ENCODE measurements at regions not wholly inside any gene's neighbourhood (a gene's known extent, or its start where the extent isn't known, plus 50 kb on each side); places are given as distances from the start of the nearest gene placed in this dataset.

DNA sequence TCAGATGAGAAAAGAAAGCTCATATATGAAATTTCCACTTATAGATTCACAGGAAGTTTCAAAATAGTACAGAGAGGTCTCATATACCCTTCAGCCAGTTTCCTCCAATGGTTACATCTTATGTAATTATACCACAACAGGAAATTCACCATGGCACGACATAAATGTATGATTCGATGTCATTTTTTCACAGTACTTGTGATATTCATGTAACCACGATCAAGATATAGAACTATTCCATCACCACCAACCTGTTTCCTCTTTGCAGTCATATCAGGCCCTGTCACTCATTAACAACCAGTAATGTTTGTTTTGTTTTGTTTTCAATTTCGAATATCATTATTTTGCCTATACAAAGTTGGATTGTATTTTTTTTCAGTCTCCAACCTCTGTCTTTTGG is 314.3 kb upstream of the POU3F3 start:
- Histone ChIP-seq H4K20me1 (ENCODE audit: low read depth) (no peaks in the 10 kb centered on the region), H3K4me2 (no peak overlapping the region), H2AFZ (replicated peaks) (no peak overlapping the region), H3K9me3 (ENCODE audit: low read depth) (no peaks in the 10 kb centered on the region), H3K36me3 (no peaks in the 10 kb centered on the region), H3K4me3 (no peak overlapping the region), H3K27ac (no peak overlapping the region), H3F3A (ENCODE audit: low read depth) (no peaks in the 10 kb centered on the region), H3K79me2 (ENCODE audit: low read depth) (no peaks in the 10 kb centered on the region), H3K9ac (no peak overlapping the region), H3K27me3 (no peaks in the 10 kb centered on the region), H3K4me1 (no peaks in the 10 kb centered on the region)
- peaks cover 12% of the 10 kb centered on the region for H3K4me1 Mint-ChIP-seq
- no peak overlapping the region for H3K4me3 Mint-ChIP-seq
- TF ChIP-seq EZH2 (IDR thresholded peaks at IDR 0.05) (no peak), EZH2phosphoT487 (IDR thresholded peaks at IDR 0.05) (no peak)
- TF ChIP-seq, protein P1, sequence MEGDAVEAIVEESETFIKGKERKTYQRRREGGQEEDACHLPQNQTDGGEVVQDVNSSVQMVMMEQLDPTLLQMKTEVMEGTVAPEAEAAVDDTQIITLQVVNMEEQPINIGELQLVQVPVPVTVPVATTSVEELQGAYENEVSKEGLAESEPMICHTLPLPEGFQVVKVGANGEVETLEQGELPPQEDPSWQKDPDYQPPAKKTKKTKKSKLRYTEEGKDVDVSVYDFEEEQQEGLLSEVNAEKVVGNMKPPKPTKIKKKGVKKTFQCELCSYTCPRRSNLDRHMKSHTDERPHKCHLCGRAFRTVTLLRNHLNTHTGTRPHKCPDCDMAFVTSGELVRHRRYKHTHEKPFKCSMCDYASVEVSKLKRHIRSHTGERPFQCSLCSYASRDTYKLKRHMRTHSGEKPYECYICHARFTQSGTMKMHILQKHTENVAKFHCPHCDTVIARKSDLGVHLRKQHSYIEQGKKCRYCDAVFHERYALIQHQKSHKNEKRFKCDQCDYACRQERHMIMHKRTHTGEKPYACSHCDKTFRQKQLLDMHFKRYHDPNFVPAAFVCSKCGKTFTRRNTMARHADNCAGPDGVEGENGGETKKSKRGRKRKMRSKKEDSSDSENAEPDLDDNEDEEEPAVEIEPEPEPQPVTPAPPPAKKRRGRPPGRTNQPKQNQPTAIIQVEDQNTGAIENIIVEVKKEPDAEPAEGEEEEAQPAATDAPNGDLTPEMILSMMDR (IDR thresholded peaks at IDR 0.05): no peak
- no peak for DNase-seq (ENCODE audit: low spot score)
- H3K9me3 Mint-ChIP-seq: peaks cover 15% of the 10 kb centered on the region
- H3K27ac Mint-ChIP-seq: no peak overlapping the region
- no peaks in the 10 kb centered on the region for H3K36me3 Mint-ChIP-seq
- H3K27me3 Mint-ChIP-seq (ENCODE audit: insufficient read depth, low read depth): peaks cover 4% of the 10 kb centered on the region

DNA sequence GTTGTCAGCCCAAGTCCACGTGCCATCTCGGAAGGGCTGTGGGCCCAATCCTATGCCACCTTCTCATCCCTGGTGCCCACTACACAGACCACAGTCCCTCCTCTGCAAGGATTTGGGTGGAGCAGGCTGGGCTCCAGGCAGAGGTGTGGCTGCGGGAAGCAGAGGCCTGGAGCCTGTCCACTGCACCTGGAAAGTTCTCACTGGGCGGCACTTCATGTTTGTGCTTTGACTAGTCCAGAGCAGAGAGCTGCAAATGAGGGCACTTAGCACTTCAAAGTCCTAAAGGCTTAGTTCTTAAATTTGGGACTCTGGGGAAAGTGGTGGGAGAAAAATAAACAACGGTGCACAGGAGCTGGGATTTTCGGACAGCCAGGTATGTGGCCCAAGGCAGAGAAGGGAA is 308.9 kb upstream of the POU3F3 start:
- Histone ChIP-seq H3K36me3 (no peaks in the 10 kb centered on the region), H3K9me3 (ENCODE audit: low read depth) (no peaks in the 10 kb centered on the region), H4K20me1 (ENCODE audit: low read depth) (no peaks in the 10 kb centered on the region), H3K27ac (no peak overlapping the region), H3K4me2 (no peak overlapping the region), H3K4me1 (no peaks in the 10 kb centered on the region), H3K4me3 (no peak overlapping the region), H3K27me3 (no peaks in the 10 kb centered on the region), H3K9ac (no peak overlapping the region), H2AFZ (replicated peaks) (no peak overlapping the region), H3K79me2 (ENCODE audit: low read depth) (no peaks in the 10 kb centered on the region), H3F3A (ENCODE audit: low read depth) (no peaks in the 10 kb centered on the region)
- Mint-ChIP-seq H3K9me3 (peaks cover 2% of the 10 kb centered on the region), H3K27ac (no peak overlapping the region), H3K27me3 (ENCODE audit: insufficient read depth, low read depth) (peaks cover 9% of the 10 kb centered on the region), H3K4me1 (no peaks in the 10 kb centered on the region), H3K36me3 (no peaks in the 10 kb centered on the region), H3K4me3 (no peak overlapping the region)
- TF ChIP-seq, protein P1 (IDR thresholded peaks at IDR 0.05): no peak
- no peak for TF ChIP-seq EZH2 (IDR thresholded peaks at IDR 0.05)
- TF ChIP-seq EZH2phosphoT487 (IDR thresholded peaks at IDR 0.05): no peak
- no peak for DNase-seq (ENCODE audit: low spot score)

DNA sequence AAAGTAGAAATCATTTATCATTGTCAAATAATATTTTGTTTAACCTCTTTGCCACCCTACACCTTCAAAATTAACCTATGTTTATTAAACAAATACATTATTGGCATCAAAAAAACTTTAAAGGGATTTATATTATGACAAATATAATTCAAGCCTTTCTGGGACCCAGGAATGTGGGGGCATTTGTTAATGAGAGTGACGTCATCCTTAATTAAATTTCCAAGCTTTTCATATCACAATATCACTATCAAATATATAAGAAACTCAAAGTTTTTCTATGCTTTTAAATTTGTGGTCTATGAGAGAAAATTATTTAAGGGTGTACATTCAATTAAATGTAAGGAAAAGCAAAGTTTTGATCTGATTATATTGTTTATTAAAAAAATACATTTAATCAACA is 307.4 kb upstream of the POU3F3 start:
- H3K4me1 ChIP-seq: no peaks in the 10 kb centered on the region
- Mint-ChIP-seq H3K27ac (no peak overlapping the region), H3K4me3 (no peak overlapping the region)

More for the DNA sequence above, 307.4 kb upstream of the POU3F3 start:
- H3K27me3 ChIP-seq: no peaks in the 10 kb centered on the region
- Mint-ChIP-seq H3K4me1 (no peaks in the 10 kb centered on the region), H3K36me3 (no peaks in the 10 kb centered on the region), H3K9me3 (no peaks in the 10 kb centered on the region), H3K27me3 (ENCODE audit: insufficient read depth, low read depth) (peaks cover 10% of the 10 kb centered on the region)
- H3K79me2 ChIP-seq (ENCODE audit: low read depth): no peaks in the 10 kb centered on the region
- no peaks in the 10 kb centered on the region for H3F3A ChIP-seq (ENCODE audit: low read depth)
- H3K9ac ChIP-seq: no peak overlapping the region
- no peak overlapping the region for H3K4me3 ChIP-seq
- no peak for DNase-seq (ENCODE audit: low spot score)
- TF ChIP-seq, protein P1 (IDR thresholded peaks at IDR 0.05): no peak
- no peak for TF ChIP-seq EZH2phosphoT487 (IDR thresholded peaks at IDR 0.05)
- no peak for TF ChIP-seq EZH2 (IDR thresholded peaks at IDR 0.05)
- no peak overlapping the region for H2AFZ ChIP-seq (replicated peaks)
- no peak overlapping the region for H3K4me2 ChIP-seq
- no peaks in the 10 kb centered on the region for H4K20me1 ChIP-seq (ENCODE audit: low read depth)
- no peak overlapping the region for H3K27ac ChIP-seq
- H3K36me3 ChIP-seq: no peaks in the 10 kb centered on the region
- H3K9me3 ChIP-seq (ENCODE audit: low read depth): no peaks in the 10 kb centered on the region

All from neural progenitor cell (in vitro differentiated cells).